22Rv1 (cell line): ENCODE measurements at regions not wholly inside any gene's neighbourhood (a gene's known extent, or its start where the extent isn't known, plus 50 kb on each side); places are given as distances from the start of the nearest gene placed in this dataset.
"Not testable (repeated sequence)": the region's sequence is repeated elsewhere in the genome, so short reads cannot be mapped to it uniquely, and the experiment has no call there.

Source experiments
- ZFX ChIP-seq: fragments of 450-650 bp; IDR thresholded peaks from 2 replicates; pipeline ENCODE4 v1.6.1; 2017; ENCODE audit warnings: antibody characterized with exemption, borderline replicate concordance
- TF ChIP-seq, protein P1 (sequence below): fragments of 450-650 bp; IDR thresholded peaks from 2 replicates; pipeline ENCODE4 v1.5.1; 2017; ENCODE audit warnings: mild to moderate bottlenecking

DNA sequence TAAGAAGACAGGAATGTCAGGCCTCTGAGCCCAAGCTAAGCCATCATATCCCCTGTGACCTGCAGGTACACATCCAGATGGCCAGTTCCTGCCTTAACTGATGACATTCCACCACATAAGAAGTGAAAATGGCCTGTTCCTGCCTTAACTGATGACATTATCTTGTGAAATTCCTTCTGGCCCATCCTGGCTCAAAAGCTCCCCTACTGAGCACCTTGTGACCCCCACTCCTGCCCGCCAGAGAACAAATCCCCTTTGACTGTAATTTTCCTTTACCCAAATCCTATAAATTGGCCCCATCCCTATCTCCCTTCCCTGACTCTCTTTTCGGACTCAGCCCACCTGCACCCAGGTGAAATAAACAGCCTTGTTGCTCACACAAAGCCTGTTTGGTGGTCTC is 537.2 kb upstream of the CRIM1 start:
- TF ChIP-seq, protein P1, sequence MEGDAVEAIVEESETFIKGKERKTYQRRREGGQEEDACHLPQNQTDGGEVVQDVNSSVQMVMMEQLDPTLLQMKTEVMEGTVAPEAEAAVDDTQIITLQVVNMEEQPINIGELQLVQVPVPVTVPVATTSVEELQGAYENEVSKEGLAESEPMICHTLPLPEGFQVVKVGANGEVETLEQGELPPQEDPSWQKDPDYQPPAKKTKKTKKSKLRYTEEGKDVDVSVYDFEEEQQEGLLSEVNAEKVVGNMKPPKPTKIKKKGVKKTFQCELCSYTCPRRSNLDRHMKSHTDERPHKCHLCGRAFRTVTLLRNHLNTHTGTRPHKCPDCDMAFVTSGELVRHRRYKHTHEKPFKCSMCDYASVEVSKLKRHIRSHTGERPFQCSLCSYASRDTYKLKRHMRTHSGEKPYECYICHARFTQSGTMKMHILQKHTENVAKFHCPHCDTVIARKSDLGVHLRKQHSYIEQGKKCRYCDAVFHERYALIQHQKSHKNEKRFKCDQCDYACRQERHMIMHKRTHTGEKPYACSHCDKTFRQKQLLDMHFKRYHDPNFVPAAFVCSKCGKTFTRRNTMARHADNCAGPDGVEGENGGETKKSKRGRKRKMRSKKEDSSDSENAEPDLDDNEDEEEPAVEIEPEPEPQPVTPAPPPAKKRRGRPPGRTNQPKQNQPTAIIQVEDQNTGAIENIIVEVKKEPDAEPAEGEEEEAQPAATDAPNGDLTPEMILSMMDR, result not testable (repeated sequence)
- TF ChIP-seq ZFX, result not testable (repeated sequence)
